IMR-90 (cell line): ENCODE measurements at regions not wholly inside any gene's neighbourhood (a gene's known extent, or its start where the extent isn't known, plus 50 kb on each side); places are given as distances from the start of the nearest gene placed in this dataset.

Experiments
- ATAC-seq: fragments of 200-7000 bp; cut with Tn5 transposase; 2 replicates; pipeline ENCODE4 v1.9.1; 2020; ENCODE audit warnings: low read depth, mild to moderate bottlenecking, moderate library complexity
- BruUV-seq: library from RNA; stranded (reverse); fragments of 400-500 nt; replicated peaks from 2 replicates; lab custom pipeline; 2021; lab: Mats Ljungman, UMichigan
- CTCF ChIA-PET: fragments of 300-600 bp; formaldehyde crosslinking; extraction: SDS; loops from one replicate; lab custom pipeline; 2021; ENCODE audit warnings: antibody characterized with exemption; lab: Yijun Ruan, JAX
- POLR2A ChIA-PET: fragments of 300-600 bp; sonication (Branson Sonifier 250); formaldehyde crosslinking; loops from one replicate; lab custom pipeline; 2022; ENCODE audit warnings: antibody characterized with exemption; ENCODE audit not compliant: unreplicated experiment; lab: Charles Lee
- DNase-seq: peaks from one replicate; pipeline ENCODE4 v3.0.0; 2013
- H2AFZ ChIP-seq: replicated peaks from 2 replicates; pipeline ENCODE3; 2013; ENCODE audit warnings: low read length, mild to moderate bottlenecking; ENCODE audit not compliant: poor library complexity
- H2AK5ac ChIP-seq: 2 replicates; pipeline ENCODE4 v1.6.1; 2013; ENCODE audit warnings: low read depth, low read length, inconsistent platforms
- H2AK9ac ChIP-seq: replicated peaks from 2 replicates; pipeline ENCODE3; 2013; ENCODE audit warnings: mild to moderate bottlenecking, low read depth, low read length, moderate library complexity; ENCODE audit not compliant: poor library complexity
- H2BK120ac ChIP-seq: 2 replicates; pipeline ENCODE4 v1.6.1; 2013; ENCODE audit warnings: low read depth, low read length, inconsistent platforms
- H2BK15ac ChIP-seq: 3 replicates; pipeline ENCODE4 v1.6.1; 2013; ENCODE audit warnings: low read depth, low read length, inconsistent platforms
- H2BK20ac ChIP-seq: 2 replicates; pipeline ENCODE4 v1.6.1; 2013; ENCODE audit warnings: low read depth, mild to moderate bottlenecking, inconsistent platforms, low read length, moderate library complexity
- H2BK5ac ChIP-seq: 2 replicates; pipeline ENCODE4 v1.6.1; 2013; ENCODE audit warnings: mild to moderate bottlenecking, low read depth, low read length, inconsistent platforms; ENCODE audit not compliant: poor library complexity, severe bottlenecking
- H3K14ac ChIP-seq: replicated peaks from 2 replicates; pipeline ENCODE4 v1.6.1; 2013; ENCODE audit warnings: low read depth, low read length, inconsistent platforms
- H3K18ac ChIP-seq: 2 replicates; pipeline ENCODE4 v1.6.1; 2013; ENCODE audit warnings: low read depth, low read length, control low read depth
- H3K23ac ChIP-seq: 2 replicates; pipeline ENCODE4 v1.6.1; 2013; ENCODE audit warnings: low read depth, low read length, inconsistent platforms
- H3K27ac ChIP-seq: 2 replicates; pipeline ENCODE4 v1.5.1; 2013; ENCODE audit warnings: mild to moderate bottlenecking, control low read depth, low read length; ENCODE audit not compliant: insufficient read depth
- H3K27me3 ChIP-seq: 2 replicates; pipeline ENCODE4 v1.6.1; 2013; ENCODE audit warnings: low read length; ENCODE audit not compliant: control insufficient read depth, insufficient read depth
- H3K36me3 ChIP-seq: 2 replicates; pipeline ENCODE4 v1.6.1; 2013; ENCODE audit warnings: low read length, mixed read lengths; ENCODE audit not compliant: control insufficient read depth, insufficient read depth
- H3K4ac ChIP-seq: 2 replicates; pipeline ENCODE4 v1.6.1; 2013; ENCODE audit warnings: low read depth, low read length, inconsistent platforms
- H3K4me1 ChIP-seq: 2 replicates; pipeline ENCODE4 v1.6.1; 2013; ENCODE audit warnings: low read length, mixed read lengths; ENCODE audit not compliant: control insufficient read depth, insufficient read depth
- H3K4me2 ChIP-seq: 2 replicates; pipeline ENCODE4 v1.6.1; 2013; ENCODE audit warnings: low read depth, mild to moderate bottlenecking, control low read depth, low read length, moderate library complexity
- H3K4me3 ChIP-seq: 2 replicates; pipeline ENCODE4 v1.5.1; 2013; ENCODE audit warnings: low read depth, mild to moderate bottlenecking, control low read depth, low read length, moderate library complexity; ENCODE audit not compliant: insufficient read depth
- H3K56ac ChIP-seq: 2 replicates; pipeline ENCODE4 v1.6.1; 2013; ENCODE audit warnings: low read length, inconsistent platforms; ENCODE audit not compliant: insufficient read depth; ENCODE audit errors: extremely low read depth
- H3K79me1 ChIP-seq, 2 experiments: 2 replicates each; pipeline ENCODE4 v1.6.1; 2013; ENCODE audit warnings: low read length in 2 of 2, inconsistent platforms in 1 of 2, low read depth in 1 of 2
- H3K9ac ChIP-seq: 2 replicates; pipeline ENCODE4 v1.6.1; 2013; ENCODE audit warnings: low read depth, low read length, control low read depth
- H3K9me1 ChIP-seq: 2 replicates; pipeline ENCODE4 v1.6.1; 2013; ENCODE audit warnings: low read length, inconsistent platforms; ENCODE audit not compliant: insufficient read depth
- H3K9me3 ChIP-seq: 2 replicates; pipeline ENCODE4 v1.6.1; 2013; ENCODE audit warnings: low read length; ENCODE audit not compliant: control insufficient read depth, insufficient read depth
- H4K20me1 ChIP-seq: 2 replicates; pipeline ENCODE4 v1.6.1; 2013; ENCODE audit warnings: low read length, inconsistent platforms; ENCODE audit not compliant: insufficient read depth
- H4K5ac ChIP-seq: 2 replicates; pipeline ENCODE4 v1.6.1; 2013; ENCODE audit warnings: mild to moderate bottlenecking, low read depth, low read length, control low read depth
- H4K8ac ChIP-seq, 2 experiments: 2 replicates each; pipeline ENCODE4 v1.6.1; 2013; ENCODE audit warnings: low read depth in 2 of 2, low read length in 2 of 2, control low read depth in 1 of 2, inconsistent platforms in 1 of 2
- H4K91ac ChIP-seq: 2 replicates; pipeline ENCODE4 v1.6.1; 2013; ENCODE audit warnings: low read depth, low read length, inconsistent platforms; ENCODE audit not compliant: insufficient read depth
- BHLHE40 ChIP-seq: fragments of 150-350 bp; IDR thresholded peaks from 2 replicates; pipeline ENCODE4 v1.6.1; 2016; ENCODE audit warnings: mild to moderate bottlenecking, low read depth, low read length
- CEBPB ChIP-seq: IDR thresholded peaks from 2 replicates; pipeline ENCODE4 v1.6.1; 2012; ENCODE audit warnings: low read depth, low read length, improper control_type of control experiment
- CHD1 ChIP-seq: IDR thresholded peaks from 2 replicates; pipeline ENCODE4 v1.6.1; 2012; ENCODE audit warnings: low read depth, low read length, improper control_type of control experiment
- CTCF ChIP-seq: conservative IDR thresholded peaks from 2 replicates; pipeline ENCODE4 v1.5.1; 2012; ENCODE audit warnings: mild to moderate bottlenecking, low read depth, low read length, improper control_type of control experiment
- ELK1 ChIP-seq: fragments of 150-350 bp; IDR thresholded peaks from 2 replicates; pipeline ENCODE4 v1.6.1; 2016; ENCODE audit warnings: low read depth, mild to moderate bottlenecking, low read length, moderate library complexity, borderline replicate concordance
- FOS ChIP-seq: fragments of 150-350 bp; IDR thresholded peaks from 2 replicates; pipeline ENCODE4 v1.6.1; 2016; ENCODE audit warnings: low read depth, low read length
- MAFK ChIP-seq: IDR thresholded peaks from 2 replicates; pipeline ENCODE4 v1.6.1; 2012; ENCODE audit warnings: low read depth, low read length, improper control_type of control experiment
- MAZ ChIP-seq: IDR thresholded peaks from 2 replicates; pipeline ENCODE4 v1.6.1; 2012; ENCODE audit warnings: low read depth, mild to moderate bottlenecking, low read length, improper control_type of control experiment, moderate library complexity, borderline replicate concordance
- MXI1 ChIP-seq: IDR thresholded peaks from 2 replicates; pipeline ENCODE4 v1.6.1; 2012; ENCODE audit warnings: low read depth, mild to moderate bottlenecking, low read length, moderate library complexity, borderline replicate concordance
- NFE2L2 ChIP-seq: fragments of 150-350 bp; IDR thresholded peaks from 2 replicates; pipeline ENCODE4 v1.6.1; 2016; ENCODE audit warnings: low read depth, mild to moderate bottlenecking, low read length
- POLR2A ChIP-seq: IDR thresholded peaks from 2 replicates; pipeline ENCODE4 v1.6.1; 2012; ENCODE audit warnings: mild to moderate bottlenecking, low read depth, low read length
- RAD21 ChIP-seq: IDR thresholded peaks from 2 replicates; pipeline ENCODE4 v1.6.1; 2012; ENCODE audit warnings: low read length, improper control_type of control experiment
- RCOR1 ChIP-seq: IDR thresholded peaks from 2 replicates; pipeline ENCODE4 v1.6.1; 2012; ENCODE audit warnings: mild to moderate bottlenecking, low read length, improper control_type of control experiment; ENCODE audit not compliant: insufficient replicate concordance
- RFX5 ChIP-seq: IDR thresholded peaks from 2 replicates; pipeline ENCODE4 v1.8.0; 2012; ENCODE audit warnings: low read depth, mild to moderate bottlenecking, low read length, moderate library complexity
- SMC3 ChIP-seq: fragments of 150-350 bp; IDR thresholded peaks from 2 replicates; pipeline ENCODE4 v1.6.1; 2016; ENCODE audit warnings: low read depth, mild to moderate bottlenecking, antibody characterized with exemption, low read length, moderate library complexity
- USF2 ChIP-seq: fragments of 150-350 bp; IDR thresholded peaks from 2 replicates; pipeline ENCODE4 v1.6.1; 2017; ENCODE audit warnings: mild to moderate bottlenecking, antibody characterized with exemption, low read length, low read depth
- WGBS, 2 experiments: methylation state at CpG; one replicate each; pipeline versions ENCODE4 v1.1.5 to v1.1.7; 2013; ENCODE audit warnings: missing lambda C conversion rate in 2 of 2; ENCODE audit not compliant: insufficient read length in 1 of 2; ENCODE audit errors: extremely low coverage in 2 of 2; 5-methylcytosine and 5-hydroxymethylcytosine counted together
- dilution Hi-C: fragments of 300-500 bp; cut with HindIII; formaldehyde crosslinking; loops from one replicate; pipeline ENCODE4 v1.14.3; 2018; ENCODE audit warnings: low sequenced_read_pairs; ENCODE audit not compliant: unreplicated experiment
- in situ Hi-C: fragments of 300-500 bp; cut with MboI; formaldehyde crosslinking; loops from 3 replicates; pipeline ENCODE4 v1.14.3; 2019; ENCODE audit warnings: low sequenced_read_pairs, inconsistent platforms, mixed read lengths
- intact Hi-C: fragments of 100-400 bp; cut with micrococcal nuclease; formaldehyde crosslinking; loops from 2 replicates; pipeline ENCODE4 v1.10.0; 2022

GRCh38 chr11:134940441-134941126 lies 528.5 kb upstream of the B3GAT1 start:
- in situ Hi-C loops (no loop called here), dilution Hi-C loops (no loop called here), intact Hi-C loops (no loop called here)
- H3K27ac ChIP-seq, result no peak overlapping the region
- H3K18ac ChIP-seq, result no peak overlapping the region
- no peaks in the 10 kb centered on the region for H3K79me1 ChIP-seq
- H3K9ac ChIP-seq, result no peak overlapping the region
- no peak overlapping the region for H3K14ac ChIP-seq
- H3K9me1 ChIP-seq, result 0 out of 2 replicates have a peak, but pooled peaks cover 3% of the 10 kb centered on the region
- H3K27me3 ChIP-seq, result no peaks in the 10 kb centered on the region
- H3K56ac ChIP-seq, result no peak overlapping the region
- CTCF ChIA-PET, result no interaction called here
- DNase-seq (no peak), ATAC-seq (no peak)
- H4K91ac ChIP-seq, result no peak overlapping the region
- H2BK5ac ChIP-seq, result no peak overlapping the region
- no peak overlapping the region for H3K4me2 ChIP-seq
- H2BK20ac ChIP-seq, result no peak overlapping the region
- peaks cover 2% of the 10 kb centered on the region; the same call in 1 of the 2 replicates for H3K9me3 ChIP-seq
- WGBS, 2 experiments, result 85% methylated on average over 5 of the region's 15 CpGs; no CpG with 5 or more reads in 1 of the 2 experiments
- no peak overlapping the region for H3K4me3 ChIP-seq
- POLR2A ChIA-PET, result no interaction called here
- no peak overlapping the region for H4K5ac ChIP-seq
- H3K4ac ChIP-seq, result no peak overlapping the region
- H4K8ac ChIP-seq, result no peak overlapping the region
- no peak overlapping the region for H2AK5ac ChIP-seq
- no peaks in the 10 kb centered on the region for H3K36me3 ChIP-seq
- no peak overlapping the region for H2BK15ac ChIP-seq
- no peak overlapping the region for H2AK9ac ChIP-seq
- H3K23ac ChIP-seq, result no peak overlapping the region
- no peaks in the 10 kb centered on the region for H4K20me1 ChIP-seq
- H2BK120ac ChIP-seq, result no peak overlapping the region
- H3K4me1 ChIP-seq, result no peaks in the 10 kb centered on the region; the same call in 1 of the 2 replicates
- TF ChIP-seq MAFK (no peak), CEBPB (no peak), CTCF (no peak), ELK1 (no peak), FOS (no peak), RCOR1 (no peak), RFX5 (no peak), NFE2L2 (no peak), SMC3 (no peak), MXI1 (no peak), RAD21 (no peak), POLR2A (no peak), MAZ (no peak), USF2 (no peak), BHLHE40 (no peak), CHD1 (no peak)
- H2AFZ ChIP-seq, result no peak overlapping the region
- no TSS peak for BruUV-seq
